WTC11 (cell line): ENCODE measurements at regions not wholly inside any gene's neighbourhood (a gene's known extent, or its start where the extent isn't known, plus 50 kb on each side); places are given as distances from the start of the nearest gene placed in this dataset.
"Not testable (repeated sequence)": the region's sequence is repeated elsewhere in the genome, so short reads cannot be mapped to it uniquely, and the experiment has no call there.

Experiments
- ATF6 ChIP-seq: sonication (generic); formaldehyde crosslinking; IDR thresholded peaks from 2 replicates; pipeline ENCODE4 v1.8.1; 2023; ENCODE audit warnings: mild to moderate bottlenecking, missing genetic modification reagents
- CTCF ChIP-seq: fragments of 200-600 bp; IDR thresholded peaks from 2 replicates; pipeline ENCODE4 v1.8.0; 2022; ENCODE audit warnings: antibody characterized with exemption
- E2F5 ChIP-seq: sonication (generic); formaldehyde crosslinking; IDR thresholded peaks from 2 replicates; pipeline ENCODE4 v1.8.1; 2022; ENCODE audit warnings: mild to moderate bottlenecking, moderate library complexity, missing genetic modification reagents
- ERG ChIP-seq: fragments of 250-450 bp; sonication (Bioruptor Pico); IDR thresholded peaks from 2 replicates; pipeline ENCODE4 v1.8.0; 2021; ENCODE audit warnings: mild to moderate bottlenecking
- ESRRA ChIP-seq: sonication (generic); formaldehyde crosslinking; IDR thresholded peaks from 2 replicates; pipeline ENCODE4 v1.8.1; 2022; ENCODE audit warnings: mild to moderate bottlenecking, missing genetic modification reagents, borderline replicate concordance
- FOXK1 ChIP-seq: sonication (generic); formaldehyde crosslinking; IDR thresholded peaks from 2 replicates; pipeline ENCODE4 v1.8.0; 2022; ENCODE audit warnings: mild to moderate bottlenecking, moderate library complexity, missing genetic modification reagents
- MAX ChIP-seq: sonication (generic); formaldehyde crosslinking; IDR thresholded peaks from 2 replicates; pipeline ENCODE4 v1.8.0; 2022; ENCODE audit warnings: mild to moderate bottlenecking, missing genetic modification reagents
- MLX ChIP-seq: sonication (generic); formaldehyde crosslinking; IDR thresholded peaks from 2 replicates; pipeline ENCODE4 v1.8.1; 2023; ENCODE audit warnings: mild to moderate bottlenecking, missing genetic modification reagents, moderate library complexity
- PREB ChIP-seq: sonication (generic); formaldehyde crosslinking; IDR thresholded peaks from 2 replicates; pipeline ENCODE4 v1.8.1; 2022; ENCODE audit warnings: mild to moderate bottlenecking, missing genetic modification reagents, moderate library complexity, borderline replicate concordance
- RELA ChIP-seq: sonication (generic); formaldehyde crosslinking; IDR thresholded peaks from 2 replicates; pipeline ENCODE4 v1.8.1; 2022; ENCODE audit warnings: missing genetic modification reagents, mild to moderate bottlenecking, borderline replicate concordance
- ZNF263 ChIP-seq: sonication (generic); formaldehyde crosslinking; IDR thresholded peaks from 2 replicates; pipeline ENCODE4 v1.8.1; 2022; ENCODE audit warnings: low read depth, mild to moderate bottlenecking, moderate library complexity, missing genetic modification reagents
- ZNF423 ChIP-seq: fragments of 250-450 bp; sonication (Bioruptor Pico); IDR thresholded peaks from 2 replicates; pipeline ENCODE4 v2.1.2; 2022; ENCODE audit warnings: mild to moderate bottlenecking, moderate library complexity

GRCh38 chr15:84547150-84547549 lies 53.7 kb upstream of the ZSCAN2 start:
- TF ChIP-seq CTCF; MAX (CRISPR knock-in tag); ERG (CRISPR knock-in tag); MLX (CRISPR knock-in tag); ATF6 (CRISPR knock-in tag); E2F5 (CRISPR knock-in tag); ZNF263 (CRISPR knock-in tag); PREB (CRISPR knock-in tag); FOXK1; RELA (CRISPR knock-in tag); ZNF423 (CRISPR knock-in tag); ESRRA (CRISPR knock-in tag): not testable (repeated sequence)
